Hepatocyte (in vitro differentiated cells): ENCODE measurements at regions not wholly inside any gene's neighbourhood (a gene's known extent, or its start where the extent isn't known, plus 50 kb on each side); places are given as distances from the start of the nearest gene placed in this dataset.
"Not testable (repeated sequence)": the region's sequence is repeated elsewhere in the genome, so short reads cannot be mapped to it uniquely, and the experiment has no call there.

Experiments used
- DNase-seq: peaks from one replicate; pipeline ENCODE4 v3.0.0-alpha.2; 2016; ENCODE audit warnings: low spot score
- H2AFZ ChIP-seq: fragments of 200-600 bp; sonication (generic); 2 replicates; pipeline ENCODE4 v1.6.0; 2016; ENCODE audit warnings: antibody characterized with exemption, mild to moderate bottlenecking
- H3K27ac ChIP-seq: fragments of 200-600 bp; sonication (generic); 2 replicates; pipeline ENCODE4 v1.5.1; 2016; ENCODE audit warnings: mild to moderate bottlenecking
- H3K27me3 ChIP-seq: fragments of 200-600 bp; sonication (generic); 2 replicates; pipeline ENCODE4 v1.6.1; 2016
- H3K36me3 ChIP-seq: fragments of 200-600 bp; sonication (generic); replicated peaks from 2 replicates; pipeline ENCODE4 v1.5.1; 2016; ENCODE audit warnings: low read depth; ENCODE audit not compliant: insufficient read depth
- H3K4me1 ChIP-seq: fragments of 200-600 bp; sonication (generic); 2 replicates; pipeline ENCODE4 v1.5.1; 2016; ENCODE audit warnings: mild to moderate bottlenecking, moderate library complexity; ENCODE audit not compliant: insufficient read depth
- H3K4me2 ChIP-seq: fragments of 200-600 bp; sonication (generic); 2 replicates; pipeline ENCODE4 v1.6.0; 2016
- H3K4me3 ChIP-seq: fragments of 200-600 bp; sonication (generic); 2 replicates; pipeline ENCODE4 v1.5.1; 2016; ENCODE audit warnings: mild to moderate bottlenecking
- H3K79me2 ChIP-seq: fragments of 200-600 bp; sonication (generic); 2 replicates; pipeline ENCODE4 v1.6.0; 2017; ENCODE audit warnings: mild to moderate bottlenecking
- H3K9me2 ChIP-seq: fragments of 200-600 bp; sonication (generic); replicated peaks from 2 replicates; pipeline ENCODE4 v1.6.0; 2017; ENCODE audit warnings: mild to moderate bottlenecking; ENCODE audit not compliant: insufficient read depth
- H3K9me3 ChIP-seq: fragments of 200-600 bp; sonication (generic); 2 replicates; pipeline ENCODE4 v1.5.1; 2016; ENCODE audit warnings: low read depth, mild to moderate bottlenecking
- H4K20me1 ChIP-seq: fragments of 200-600 bp; sonication (generic); 2 replicates; pipeline ENCODE4 v1.6.0; 2016; ENCODE audit warnings: mild to moderate bottlenecking; ENCODE audit not compliant: insufficient read depth, poor library complexity, severe bottlenecking
- CTCF ChIP-seq: fragments of 200-600 bp; sonication (generic); IDR thresholded peaks from 2 replicates; pipeline ENCODE4 v1.5.1; 2016; ENCODE audit warnings: antibody characterized with exemption, mild to moderate bottlenecking; ENCODE audit not compliant: poor library complexity
- EZH2 ChIP-seq: fragments of 200-600 bp; sonication (generic); IDR thresholded peaks from 2 replicates; pipeline ENCODE4 v1.6.1; 2016; ENCODE audit warnings: antibody characterized with exemption, mild to moderate bottlenecking, borderline replicate concordance
- EZH2phosphoT487 ChIP-seq: fragments of 200-600 bp; sonication (generic); IDR thresholded peaks from one replicate; pipeline ENCODE4 v1.6.1; 2018; ENCODE audit warnings: antibody characterized with exemption, mild to moderate bottlenecking, low read depth, moderate library complexity; ENCODE audit not compliant: unreplicated experiment, severe bottlenecking
- WGBS: methylation state at CpG from one replicate; pipeline ENCODE4 v1.1.6; 2016; ENCODE audit warnings: low lambda C conversion rate; ENCODE audit errors: missing lambda C conversion rate; 5-methylcytosine and 5-hydroxymethylcytosine counted together

- H3K36me3 ChIP-seq, result no peaks in the 10 kb centered on the region
- no peak overlapping the region for H3K4me2 ChIP-seq
- H3K9me3 ChIP-seq, result no peaks in the 10 kb centered on the region
- H2AFZ ChIP-seq, result no peak overlapping the region
- H3K9me2 ChIP-seq, result no peaks in the 10 kb centered on the region
- no peaks in the 10 kb centered on the region for H3K79me2 ChIP-seq
- DNase-seq, result no peak
- H4K20me1 ChIP-seq, result no peaks in the 10 kb centered on the region
- no peak overlapping the region for H3K4me3 ChIP-seq
- no peaks in the 10 kb centered on the region for H3K27me3 ChIP-seq
- H3K4me1 ChIP-seq, result no peaks in the 10 kb centered on the region
- H3K27ac ChIP-seq, result no peak overlapping the region
- TF ChIP-seq EZH2, result no peak
Measured at GRCh38 chr7:114180556-114181266, 233.9 kb upstream of the FOXP2 start.

GRCh38 chr7:114175125-114175524, 239.5 kb upstream of the FOXP2 start:
- Histone ChIP-seq H3K27me3 (no peaks in the 10 kb centered on the region), H3K9me3 (no peaks in the 10 kb centered on the region), H3K36me3 (no peaks in the 10 kb centered on the region), H2AFZ (no peak overlapping the region), H3K79me2 (no peaks in the 10 kb centered on the region), H3K4me3 (no peak overlapping the region), H3K4me1 (no peaks in the 10 kb centered on the region), H3K27ac (no peak overlapping the region), H4K20me1 (no peaks in the 10 kb centered on the region), H3K9me2 (no peaks in the 10 kb centered on the region), H3K4me2 (no peak overlapping the region)
- no peak for DNase-seq
- TF ChIP-seq CTCF (no peak), EZH2phosphoT487 (no peak)
- WGBS, result 85% methylated on average over 4 of the region's 4 CpGs

GRCh38 chr7:114173170-114173890, 241.3 kb upstream of the FOXP2 start:
- WGBS, result 99% methylated on average over 3 of the region's 3 CpGs
- no peaks in the 10 kb centered on the region for H3K79me2 ChIP-seq

GRCh38 chr7:114169389-114169788, 245.2 kb upstream of the FOXP2 start:
- not testable (repeated sequence) for H3K79me2 ChIP-seq, H3K9me2 ChIP-seq, H3K27ac ChIP-seq, H3K9me3 ChIP-seq, DNase-seq, H2AFZ ChIP-seq, H3K36me3 ChIP-seq, H3K4me3 ChIP-seq, H3K4me2 ChIP-seq, H4K20me1 ChIP-seq, H3K4me1 ChIP-seq, H3K27me3 ChIP-seq
- 92% methylated on average over 2 of the region's 2 CpGs for WGBS

More at GRCh38 chr7:114173170-114173890, 241.3 kb upstream of the FOXP2 start:
- Histone ChIP-seq H3K4me2 (no peak overlapping the region), H3K4me3 (no peak overlapping the region), H3K27me3 (no peaks in the 10 kb centered on the region), H2AFZ (no peak overlapping the region), H3K9me2 (no peaks in the 10 kb centered on the region), H3K4me1 (no peaks in the 10 kb centered on the region), H3K27ac (no peak overlapping the region), H3K36me3 (no peaks in the 10 kb centered on the region), H4K20me1 (no peaks in the 10 kb centered on the region), H3K9me3 (no peaks in the 10 kb centered on the region)
- TF ChIP-seq EZH2phosphoT487, result no peak
- TF ChIP-seq EZH2, result no peak
- TF ChIP-seq CTCF, result no peak
- DNase-seq, result no peak
